Adrenal gland (tissue), 9 donors: ENCODE measurements at regions not wholly inside any gene's neighbourhood (a gene's known extent, or its start where the extent isn't known, plus 50 kb on each side); places are given as distances from the start of the nearest gene placed in this dataset.

Source experiments
- DNase-seq, 7 donors: peaks; one replicate each; pipeline ENCODE4 v3.0.0-alpha.2; 2019 to 2020
- H3K27ac ChIP-seq, 5 donors: fragments of 200-600 bp; sonication (generic) in 4 of 5; 1 replicate in 3 of 5; 2 replicates in 2 of 5; pipeline versions ENCODE4 v1.5.1 to v1.8.0; 2016 to 2020; ENCODE audit warnings: mild to moderate bottlenecking in 1 of 5
- H3K27me3 ChIP-seq: fragments of 200-600 bp; 2 replicates; pipeline ENCODE4 v1.8.0; 2021
- H3K36me3 ChIP-seq, 2 donors: fragments of 200-600 bp; replicated peaks in 1 of 2; 1 replicate in 1 of 2; 2 replicates in 1 of 2; pipeline versions ENCODE4 v1.5.1 to v1.8.0; 2018 to 2022
- H3K4me1 ChIP-seq, 2 donors: fragments of 200-600 bp; replicated peaks in 1 of 2; 1 replicate in 1 of 2; 2 replicates in 1 of 2; pipeline versions ENCODE4 v1.5.1 to v1.8.0; 2018 to 2021
- H3K4me3 ChIP-seq, 4 donors: fragments of 200-600 bp; sonication (generic) in 3 of 4; one replicate each; pipeline ENCODE4 v1.5.1; 2016 to 2018
- H3K9me3 ChIP-seq, 3 donors: fragments of 200-600 bp; sonication (generic) in 1 of 3; replicated peaks in 1 of 3; 1 replicate in 2 of 3; 2 replicates in 1 of 3; pipeline versions ENCODE4 v1.5.1 to v1.8.0; 2016 to 2021
- POLR2A ChIP-seq, 2 donors: fragments of 450-650 bp; IDR thresholded peaks; one replicate each; pipeline ENCODE4 v1.6.1; 2017; ENCODE audit warnings: antibody characterized with exemption in 2 of 2, mild to moderate bottlenecking in 2 of 2, moderate library complexity in 1 of 2
- WGBS, 4 donors: extraction: QIAGEN DNeasy Blood & Tissue Kit in 2 of 4; methylation state at CpG; one replicate each; pipeline versions ENCODE4 v1.1.5 to v1.1.7; 2013 to 2017; 5-methylcytosine and 5-hydroxymethylcytosine counted together
- intact Hi-C, 2 donors: fragments of 100-400 bp; cut with DNase I; formaldehyde crosslinking; loops; one replicate each; pipeline versions ENCODE4 v1.14.1 to v1.15.0; 2022 to 2023
- TF ChIP-seq, protein P1 (sequence below), 6 experiments: fragments of 450-650 bp in 4 of 6; fragments of 200-600 bp in 2 of 6; sonication (generic) in 1 of 6; IDR thresholded peaks; 1 replicate in 5 of 6; 2 replicates in 1 of 6; pipeline versions ENCODE4 v1.5.1 to v1.8.0; 2016 to 2021; ENCODE audit warnings: antibody characterized with exemption in 6 of 6, mild to moderate bottlenecking in 2 of 6, moderate library complexity in 1 of 6
- donor health status: healthy with polysubstance abuse.
- donor health status: Bipolar disorder and iron deficiency.
- donor health status: DM: yes; HTN: yes; CAD: no.
- donor health status: DM: no; HTN: no; CAD: no.
- donor health status: DM: no; HTN: no; CAD: no.

GRCh38 chr3:182617500-182617899 is 175.8 kb upstream of the ATP11B start:
- intact Hi-C loops = no loop called here
- 76 to 82% (median 80%) methylated on average over 4 of the region's 4 CpGs for WGBS, 4 donors
- H3K4me3 ChIP-seq = no peak overlapping the region

DNA sequence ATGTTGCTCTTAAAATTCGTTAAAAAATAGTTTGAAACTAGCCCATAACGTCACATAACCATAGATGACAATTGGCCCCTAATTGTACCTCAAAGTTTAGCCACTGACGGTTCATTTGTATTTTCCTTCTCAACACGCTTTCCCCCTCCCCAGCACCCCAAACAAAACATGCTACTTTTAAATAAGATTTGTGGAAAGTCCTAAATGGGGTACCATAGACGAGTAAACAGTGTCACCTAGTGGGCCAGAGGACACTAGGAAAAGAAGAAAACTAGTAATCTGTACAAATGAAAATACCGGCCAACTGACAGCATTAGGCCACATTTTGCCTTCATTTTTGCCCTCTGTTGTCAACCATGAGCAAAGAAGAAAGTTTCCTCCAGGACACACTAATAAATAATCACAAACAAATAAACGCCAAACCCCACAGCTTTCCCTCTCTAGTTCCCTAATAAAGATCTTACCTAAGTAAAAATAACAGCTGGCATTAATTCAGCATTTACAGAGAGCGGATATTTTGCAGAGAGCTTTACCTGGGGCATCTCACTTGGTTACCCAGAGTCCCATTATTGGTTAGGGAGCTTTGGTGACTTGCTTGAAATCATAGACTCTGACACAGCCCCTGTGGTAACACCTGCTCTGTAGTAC is 175.1 kb upstream of the ATP11B start:
- H3K9me3 ChIP-seq = no peaks in the 10 kb centered on the region
- no peaks in the 10 kb centered on the region for H3K36me3 ChIP-seq
- DNase-seq = no peak
- 35 to 42% (median 36%) methylated on average over 8 of the region's 8 CpGs for WGBS, 4 donors
- H3K4me3 ChIP-seq = no peak overlapping the region
- no peak overlapping the region for H3K27ac ChIP-seq
- H3K27me3 ChIP-seq = no peaks in the 10 kb centered on the region
- no peaks in the 10 kb centered on the region for H3K4me1 ChIP-seq
- TF ChIP-seq, protein P1, sequence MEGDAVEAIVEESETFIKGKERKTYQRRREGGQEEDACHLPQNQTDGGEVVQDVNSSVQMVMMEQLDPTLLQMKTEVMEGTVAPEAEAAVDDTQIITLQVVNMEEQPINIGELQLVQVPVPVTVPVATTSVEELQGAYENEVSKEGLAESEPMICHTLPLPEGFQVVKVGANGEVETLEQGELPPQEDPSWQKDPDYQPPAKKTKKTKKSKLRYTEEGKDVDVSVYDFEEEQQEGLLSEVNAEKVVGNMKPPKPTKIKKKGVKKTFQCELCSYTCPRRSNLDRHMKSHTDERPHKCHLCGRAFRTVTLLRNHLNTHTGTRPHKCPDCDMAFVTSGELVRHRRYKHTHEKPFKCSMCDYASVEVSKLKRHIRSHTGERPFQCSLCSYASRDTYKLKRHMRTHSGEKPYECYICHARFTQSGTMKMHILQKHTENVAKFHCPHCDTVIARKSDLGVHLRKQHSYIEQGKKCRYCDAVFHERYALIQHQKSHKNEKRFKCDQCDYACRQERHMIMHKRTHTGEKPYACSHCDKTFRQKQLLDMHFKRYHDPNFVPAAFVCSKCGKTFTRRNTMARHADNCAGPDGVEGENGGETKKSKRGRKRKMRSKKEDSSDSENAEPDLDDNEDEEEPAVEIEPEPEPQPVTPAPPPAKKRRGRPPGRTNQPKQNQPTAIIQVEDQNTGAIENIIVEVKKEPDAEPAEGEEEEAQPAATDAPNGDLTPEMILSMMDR (IDR thresholded peaks at IDR 0.05) = peak in 3 of 6 experiments; percentile 22 to 33 (median 26)
- no peak for TF ChIP-seq POLR2A (IDR thresholded peaks at IDR 0.05)
- intact Hi-C loops = no loop called here

More at GRCh38 chr3:182617500-182617899, 175.8 kb upstream of the ATP11B start:
- Histone ChIP-seq H3K4me1 (no peaks in the 10 kb centered on the region), H3K27me3 (no peaks in the 10 kb centered on the region), H3K9me3 (no peaks in the 10 kb centered on the region), H3K36me3 (no peaks in the 10 kb centered on the region), H3K27ac (no peak overlapping the region)
- TF ChIP-seq POLR2A (IDR thresholded peaks at IDR 0.05) = no peak
- TF ChIP-seq, protein P1 (IDR thresholded peaks at IDR 0.05) = no peak
- DNase-seq = no peak

DNA sequence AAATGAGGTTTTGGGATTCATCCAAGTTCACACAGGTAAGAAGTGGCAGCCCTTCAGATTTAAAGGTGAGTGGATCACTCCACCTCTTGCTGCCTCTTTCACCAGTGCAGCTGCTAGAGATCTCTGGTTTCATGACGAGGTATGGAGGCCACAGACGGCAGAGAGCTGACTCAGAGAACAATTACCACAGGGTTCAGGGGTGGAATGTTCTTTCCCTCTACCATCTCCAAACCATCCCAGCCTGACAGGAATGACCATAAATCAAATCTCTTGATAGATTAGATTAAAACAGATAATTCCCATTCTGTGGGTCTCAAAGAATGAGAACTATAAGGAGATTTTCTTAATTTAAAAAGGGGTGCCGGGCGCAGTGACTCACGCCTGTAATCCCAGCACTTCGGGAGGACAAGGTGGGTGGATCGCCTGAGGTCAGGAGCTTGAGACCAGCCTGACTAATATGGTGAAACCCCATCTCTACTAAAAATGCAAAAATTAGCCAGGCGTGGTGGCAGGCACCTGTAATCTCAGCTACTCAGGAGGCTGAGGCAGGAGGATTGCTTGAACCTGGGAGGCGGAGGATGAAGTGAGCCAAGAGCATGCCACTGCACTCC is 174.2 kb upstream of the ATP11B start:
- no peak overlapping the region for H3K4me3 ChIP-seq
- intact Hi-C loops = no loop called here
- no peak for DNase-seq
- WGBS, 4 donors = 76 to 83% (median 79%) methylated on average over 9 of the region's 9 CpGs
- no peak for TF ChIP-seq POLR2A (IDR thresholded peaks at IDR 0.05)
- TF ChIP-seq, protein P1 (IDR thresholded peaks at IDR 0.05) = no peak
- no peaks in the 10 kb centered on the region for H3K4me1 ChIP-seq
- no peaks in the 10 kb centered on the region for H3K36me3 ChIP-seq
- no peaks in the 10 kb centered on the region for H3K27me3 ChIP-seq
- H3K9me3 ChIP-seq = no peaks in the 10 kb centered on the region
- H3K27ac ChIP-seq = no peak overlapping the region

GRCh38 chr3:182620723-182621434 is 172.4 kb upstream of the ATP11B start:
- H3K27ac ChIP-seq = no peak overlapping the region
- no peak for DNase-seq
- H3K27me3 ChIP-seq = no peaks in the 10 kb centered on the region
- no peak for TF ChIP-seq POLR2A (IDR thresholded peaks at IDR 0.05)
- TF ChIP-seq, protein P1 (IDR thresholded peaks at IDR 0.05) = no peak
- intact Hi-C loops = no loop called here
- no peaks in the 10 kb centered on the region for H3K36me3 ChIP-seq
- no peaks in the 10 kb centered on the region for H3K4me1 ChIP-seq
- no peaks in the 10 kb centered on the region for H3K9me3 ChIP-seq
- H3K4me3 ChIP-seq = no peak overlapping the region
